H7 (cell line): ENCODE measurements at regions not wholly inside any gene's neighbourhood (a gene's known extent, or its start where the extent isn't known, plus 50 kb on each side); places are given as distances from the start of the nearest gene placed in this dataset.
"Not testable (repeated sequence)": the region's sequence is repeated elsewhere in the genome, so short reads cannot be mapped to it uniquely, and the experiment has no call there.

Source experiments
- DNase-seq: peaks from one replicate; pipeline ENCODE4 v3.0.0; 2012
- H3K27me3 ChIP-seq: 2 replicates; pipeline ENCODE4 v1.6.0; 2011; ENCODE audit warnings: mild to moderate bottlenecking, low read length; ENCODE audit not compliant: control insufficient read depth, insufficient read depth
- H3K36me3 ChIP-seq: replicated peaks from 2 replicates; pipeline ENCODE4 v1.5.1; 2011; ENCODE audit warnings: low read length; ENCODE audit not compliant: control insufficient read depth, insufficient read depth
- H3K4me3 ChIP-seq: 2 replicates; pipeline ENCODE4 v1.5.1; 2011; ENCODE audit warnings: low read depth, mild to moderate bottlenecking, control low read depth, low read length, moderate library complexity; ENCODE audit not compliant: insufficient read depth

DNA sequence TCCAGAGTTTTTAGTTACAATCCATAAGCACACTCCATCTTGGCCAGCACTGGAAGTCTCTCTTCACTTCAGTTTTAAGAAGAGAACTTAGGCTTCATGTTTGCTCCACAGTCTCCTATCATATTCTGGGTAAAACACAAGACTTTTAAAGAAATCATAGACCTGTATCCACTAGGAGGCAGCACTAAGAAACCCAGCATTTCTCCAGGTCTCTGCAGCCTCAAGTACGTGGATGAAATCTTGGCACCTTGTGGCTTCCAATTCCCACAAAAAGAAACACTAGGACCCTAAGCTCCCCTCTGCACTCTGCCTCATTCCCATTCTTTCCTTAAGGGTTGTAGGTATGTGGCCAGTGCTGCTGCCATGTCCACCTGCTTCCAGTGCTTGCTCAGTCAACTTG, 367.3 kb upstream of the CASK start:
- H3K4me3 ChIP-seq: no peak overlapping the region
- DNase-seq: peak; percentile 37

DNA sequence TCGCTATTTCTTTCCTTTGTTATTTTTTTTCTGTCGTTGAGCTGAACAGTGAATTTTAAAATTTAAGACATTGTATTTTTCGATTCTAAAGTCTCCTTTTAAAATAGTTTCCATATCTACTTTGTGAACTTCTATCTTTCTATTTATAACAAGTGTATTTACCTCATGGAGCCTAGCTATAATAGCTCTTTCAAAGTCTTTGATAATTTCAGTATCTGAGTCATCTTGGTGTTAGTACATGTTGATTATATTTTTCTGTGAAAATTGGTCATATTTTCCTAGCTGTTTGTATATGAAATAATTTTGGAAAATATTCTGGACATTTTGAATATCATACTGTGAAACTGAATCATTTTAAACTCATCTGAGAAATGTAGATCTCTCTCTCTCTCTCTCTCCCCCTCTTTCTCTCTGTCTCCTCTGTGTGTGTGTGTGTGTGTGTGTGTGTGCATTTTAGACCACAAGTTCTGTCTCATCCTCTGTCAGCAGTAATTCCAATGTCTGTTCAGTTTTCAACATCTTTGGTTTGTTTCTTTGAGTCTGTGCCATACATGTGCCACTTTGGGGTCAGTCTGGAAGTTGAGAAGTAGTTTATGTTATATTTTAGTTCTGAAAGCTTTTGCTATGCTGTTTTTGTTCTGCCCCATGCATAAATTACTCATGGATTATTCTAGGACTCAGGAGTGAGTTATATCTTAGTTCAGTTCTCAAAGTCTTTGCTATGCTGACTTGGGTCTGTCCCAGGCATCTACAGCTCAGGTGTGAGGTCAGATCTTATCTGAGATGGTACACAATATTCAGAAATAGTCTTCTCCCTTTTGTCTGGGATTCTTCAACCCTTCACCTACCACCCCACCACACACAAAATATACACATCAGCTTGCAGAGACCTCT, 366.4 kb upstream of the CASK start:
- no peaks in the 10 kb centered on the region for H3K27me3 ChIP-seq
- no peak for DNase-seq
- no peaks in the 10 kb centered on the region for H3K36me3 ChIP-seq
- H3K4me3 ChIP-seq: no peak overlapping the region

More for the DNA sequence above, 367.3 kb upstream of the CASK start:
- H3K27me3 ChIP-seq: no peaks in the 10 kb centered on the region
- no peaks in the 10 kb centered on the region for H3K36me3 ChIP-seq

DNA sequence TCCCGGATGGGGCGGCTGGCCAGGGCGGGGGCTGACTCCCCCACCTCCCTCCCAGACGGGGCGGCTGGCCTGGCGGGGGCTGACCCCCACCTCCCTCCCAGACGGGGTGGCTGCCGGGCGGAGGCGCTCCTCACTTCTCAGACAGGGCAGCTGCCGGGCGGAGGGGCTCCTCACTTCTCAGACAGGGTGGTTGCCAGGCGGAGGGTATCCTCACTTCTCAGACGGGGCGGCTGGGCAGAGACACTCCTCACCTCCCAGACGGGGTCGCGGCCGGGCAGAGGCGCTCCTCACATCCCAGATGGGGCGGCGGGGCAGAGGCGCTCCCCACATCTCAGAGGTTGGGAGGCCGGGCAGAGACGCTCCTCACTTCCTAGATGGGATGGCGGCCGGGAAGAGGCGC, 362.3 kb upstream of the CASK start:
- H3K27me3 ChIP-seq, DNase-seq, H3K36me3 ChIP-seq, H3K4me3 ChIP-seq: not testable (repeated sequence)

DNA sequence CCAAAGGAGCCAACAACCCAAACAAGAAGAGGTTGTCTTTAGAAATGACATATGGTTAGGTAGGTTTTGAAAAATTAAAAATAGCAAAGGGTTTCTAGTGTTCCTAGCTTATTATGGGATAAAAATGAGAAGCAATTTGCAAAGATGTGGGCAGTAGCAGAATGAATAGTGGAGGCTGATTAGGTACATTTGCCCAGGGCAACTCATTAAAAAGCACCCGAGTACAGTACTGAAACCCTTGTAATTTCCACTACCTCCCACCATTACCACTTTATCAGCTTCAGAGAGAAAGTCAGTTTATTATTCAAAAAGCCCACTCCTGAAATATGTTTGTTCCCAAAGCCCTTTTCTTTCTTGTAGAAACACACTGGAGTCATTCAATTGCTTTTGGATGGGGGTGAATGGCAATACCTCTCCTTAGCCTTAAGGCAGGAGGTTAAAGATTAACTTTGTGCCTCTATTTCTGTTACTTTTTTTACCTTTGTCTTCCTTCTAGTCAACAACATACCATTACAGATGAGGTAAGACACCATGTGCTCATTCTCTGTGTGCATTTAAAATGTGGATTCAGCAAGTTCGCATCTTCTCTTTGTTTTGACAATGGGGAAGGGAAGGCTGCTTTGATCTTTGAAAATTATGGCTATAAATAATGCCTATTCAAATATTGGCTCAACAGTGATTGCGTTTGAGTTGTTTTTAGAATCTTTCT, 353.8 kb upstream of the CASK start:
- H3K27me3 ChIP-seq: no peaks in the 10 kb centered on the region
- DNase-seq: no peak
- no peak overlapping the region for H3K4me3 ChIP-seq
- no peaks in the 10 kb centered on the region for H3K36me3 ChIP-seq

DNA sequence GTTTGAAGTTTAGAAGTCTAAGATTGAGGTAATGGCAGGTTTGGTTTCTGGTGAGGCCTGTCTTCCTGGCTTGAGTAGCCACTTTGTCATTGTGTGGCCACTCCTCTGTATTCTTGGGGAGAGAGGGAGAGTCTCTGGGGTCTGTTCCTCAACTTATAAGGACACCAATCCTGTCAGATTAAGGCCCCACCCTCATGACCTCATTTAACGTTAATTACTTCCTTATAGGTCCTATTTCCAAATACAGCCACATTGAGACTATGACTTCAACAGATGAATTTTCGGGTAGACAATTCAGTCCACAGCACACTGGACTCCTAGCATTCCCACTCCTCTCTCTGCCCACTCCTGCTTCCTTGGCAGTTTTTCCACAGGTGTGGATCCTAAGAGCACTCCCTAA, 350.8 kb upstream of the CASK start:
- H3K4me3 ChIP-seq: no peak overlapping the region
- no peak for DNase-seq
- no peaks in the 10 kb centered on the region for H3K36me3 ChIP-seq
- no peaks in the 10 kb centered on the region for H3K27me3 ChIP-seq

DNA sequence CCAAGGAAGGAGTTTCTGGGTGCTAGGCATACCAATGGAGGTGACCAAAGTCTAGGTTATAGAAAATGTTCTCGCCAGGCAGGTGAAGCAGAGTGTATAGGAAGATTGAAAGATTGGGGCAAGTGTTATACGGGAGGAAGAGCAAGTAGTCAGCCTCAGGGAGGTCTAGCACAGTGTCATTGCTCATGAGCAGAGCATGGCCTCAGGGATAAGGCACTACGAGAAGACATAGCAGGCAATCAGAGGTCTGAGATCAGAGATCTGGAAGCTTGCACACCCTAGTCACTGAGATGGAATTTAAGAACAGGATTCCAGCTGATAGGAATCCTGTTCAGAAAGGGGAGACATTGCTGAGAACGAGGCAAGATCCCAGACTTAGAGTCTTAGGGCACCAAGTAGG, 350.0 kb upstream of the CASK start:
- Histone ChIP-seq H3K27me3 (no peaks in the 10 kb centered on the region), H3K4me3 (no peak overlapping the region), H3K36me3 (no peaks in the 10 kb centered on the region)
- DNase-seq: no peak

DNA sequence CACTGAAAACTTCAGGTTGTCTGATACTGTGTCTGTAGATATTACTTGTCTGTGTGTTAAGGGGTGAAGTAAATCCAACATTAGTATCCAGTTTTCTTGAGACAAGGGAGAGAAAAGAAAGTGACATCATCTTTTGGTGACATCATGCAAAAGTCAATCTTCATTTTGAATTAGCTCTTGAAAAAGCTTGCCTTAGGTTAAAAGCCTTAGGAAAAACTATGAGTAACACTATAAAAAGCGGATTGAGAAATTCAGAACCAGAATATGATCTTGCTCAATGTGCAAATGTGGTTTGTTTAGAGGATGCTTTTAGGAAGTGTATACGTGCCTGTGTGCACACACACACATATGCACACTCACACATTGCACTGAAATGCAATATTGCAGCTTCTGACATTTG, 345.8 kb upstream of the CASK start:
- DNase-seq: no peak
- Histone ChIP-seq H3K4me3 (no peak overlapping the region), H3K36me3 (no peaks in the 10 kb centered on the region), H3K27me3 (no peaks in the 10 kb centered on the region)

DNA sequence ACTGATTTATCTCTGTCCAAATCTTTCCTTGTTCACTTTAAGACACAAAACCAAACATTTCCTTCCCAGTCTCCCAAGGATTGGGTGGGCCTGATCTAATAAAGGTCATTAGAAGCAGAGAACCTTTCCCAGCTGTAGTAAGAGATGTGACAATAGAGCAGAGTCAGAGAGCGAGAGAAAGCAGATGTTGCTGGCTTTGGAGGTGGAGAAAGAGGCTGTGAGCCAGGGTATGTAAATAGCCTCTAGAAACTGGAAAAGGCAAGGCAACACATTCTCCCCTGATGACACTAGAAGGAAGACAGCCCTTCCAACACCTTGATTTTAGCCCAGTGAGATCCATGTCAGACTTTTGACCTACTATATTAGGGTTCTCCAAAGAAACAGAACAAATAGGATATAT, 337.5 kb upstream of the CASK start:
- Histone ChIP-seq H3K36me3 (no peaks in the 10 kb centered on the region), H3K4me3 (no peak overlapping the region)
- no peak for DNase-seq

DNA sequence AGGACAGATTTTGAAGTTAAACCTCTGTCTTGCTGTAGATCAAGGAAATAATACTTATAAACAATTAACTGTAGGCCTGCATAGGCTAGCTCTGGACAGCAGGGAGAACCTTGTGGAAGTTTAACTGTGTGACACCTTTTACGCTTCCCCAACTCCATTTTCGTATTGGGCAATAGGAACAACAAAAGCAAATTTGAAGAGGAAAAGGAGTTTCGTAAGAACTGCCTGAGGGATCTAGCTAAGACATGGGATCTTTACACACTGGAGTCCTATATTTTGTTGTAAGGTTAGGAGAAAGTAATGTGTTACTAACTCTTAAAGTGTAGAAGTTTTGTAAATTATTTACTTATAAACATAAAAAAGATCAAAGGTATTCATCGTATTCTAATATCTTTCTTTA, 324.9 kb upstream of the CASK start:
- no peak for DNase-seq
- H3K4me3 ChIP-seq: no peak overlapping the region
- no peaks in the 10 kb centered on the region for H3K36me3 ChIP-seq
- no peaks in the 10 kb centered on the region for H3K27me3 ChIP-seq

More for the DNA sequence above, 337.5 kb upstream of the CASK start:
- no peaks in the 10 kb centered on the region for H3K27me3 ChIP-seq

DNA sequence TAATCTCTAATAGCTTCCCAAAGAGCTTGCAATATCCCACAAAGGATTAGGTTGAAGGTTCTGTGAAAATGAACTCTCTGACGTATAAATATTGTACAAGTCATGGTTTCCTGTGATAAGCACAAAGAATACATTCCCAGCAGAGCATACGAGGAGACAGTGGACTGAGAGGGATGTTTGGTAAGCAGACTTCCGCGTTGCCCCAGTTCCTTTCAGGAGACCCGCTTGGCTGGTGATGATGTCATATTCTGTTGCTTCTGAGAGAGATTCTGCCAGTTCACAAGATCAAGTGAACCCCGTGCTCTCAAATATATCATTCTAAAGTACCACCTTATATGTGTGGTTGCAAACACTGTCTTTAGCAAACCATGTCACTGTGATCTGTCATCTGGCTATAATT, 323.9 kb upstream of the CASK start:
- Histone ChIP-seq H3K4me3 (no peak overlapping the region), H3K36me3 (no peaks in the 10 kb centered on the region), H3K27me3 (no peaks in the 10 kb centered on the region)
- DNase-seq: no peak

DNA sequence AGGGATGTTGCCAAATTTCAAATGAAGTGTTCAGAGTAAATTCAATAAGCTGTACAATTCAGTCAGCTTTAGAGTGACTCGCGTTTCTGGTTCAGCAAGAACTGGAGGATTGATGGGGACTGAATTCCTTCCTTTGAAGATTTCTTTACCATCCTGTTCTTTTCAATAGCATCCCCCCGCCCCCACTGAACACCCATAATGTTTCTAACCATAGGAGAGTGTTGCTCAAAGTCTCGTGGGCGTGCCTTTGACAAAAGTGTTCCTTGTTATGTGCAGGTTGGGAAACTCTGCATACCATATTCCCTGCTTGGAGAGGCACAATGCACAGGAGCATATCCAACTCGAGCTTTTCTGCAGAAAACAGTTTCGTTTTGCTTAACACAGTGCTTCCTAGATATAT, 323.5 kb upstream of the CASK start:
- no peaks in the 10 kb centered on the region for H3K36me3 ChIP-seq
- no peaks in the 10 kb centered on the region for H3K27me3 ChIP-seq
- H3K4me3 ChIP-seq: no peak overlapping the region
- no peak for DNase-seq

DNA sequence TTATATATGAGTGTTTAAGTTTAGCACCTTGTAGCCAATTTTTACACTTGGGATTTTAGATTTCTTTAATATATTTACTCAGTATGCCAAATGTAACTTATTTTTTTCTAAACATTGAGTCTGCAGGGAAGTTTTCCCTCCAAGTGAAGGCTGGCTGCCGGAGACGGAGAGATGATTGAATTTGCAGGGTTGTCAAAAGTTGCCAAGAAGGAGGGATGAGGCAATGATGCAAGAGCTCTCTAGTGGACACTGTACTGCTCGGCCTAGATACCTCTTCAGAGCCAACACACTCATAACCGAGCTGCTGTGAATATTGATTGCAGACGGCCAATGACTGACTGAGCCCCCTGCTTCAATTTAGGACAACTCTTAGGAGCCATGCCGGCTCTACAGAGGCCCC, 318.6 kb upstream of the CASK start:
- Histone ChIP-seq H3K4me3 (no peak overlapping the region), H3K27me3 (no peaks in the 10 kb centered on the region), H3K36me3 (no peaks in the 10 kb centered on the region)
- no peak for DNase-seq

DNA sequence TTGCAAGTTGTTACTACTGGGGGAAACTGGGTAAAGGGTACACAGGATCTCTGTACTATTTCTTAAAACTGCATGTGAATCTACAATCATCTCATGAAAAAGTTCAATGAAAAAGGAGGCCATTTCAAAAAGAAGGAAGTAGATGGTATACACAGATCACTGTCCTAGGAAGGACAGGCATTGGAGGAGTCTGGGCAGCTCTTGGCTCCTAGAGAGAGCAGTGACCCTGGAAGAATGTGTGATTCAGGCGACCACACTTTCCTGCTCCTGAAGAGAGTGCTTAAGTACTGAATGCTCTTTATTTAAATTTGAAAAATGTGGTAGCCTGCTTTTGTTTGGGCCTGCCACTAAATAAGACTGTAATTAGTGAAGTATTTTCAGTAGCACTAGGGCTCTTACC, 318.1 kb upstream of the CASK start:
- H3K36me3 ChIP-seq: no peaks in the 10 kb centered on the region
- no peaks in the 10 kb centered on the region for H3K27me3 ChIP-seq
- no peak for DNase-seq
- H3K4me3 ChIP-seq: no peak overlapping the region

DNA sequence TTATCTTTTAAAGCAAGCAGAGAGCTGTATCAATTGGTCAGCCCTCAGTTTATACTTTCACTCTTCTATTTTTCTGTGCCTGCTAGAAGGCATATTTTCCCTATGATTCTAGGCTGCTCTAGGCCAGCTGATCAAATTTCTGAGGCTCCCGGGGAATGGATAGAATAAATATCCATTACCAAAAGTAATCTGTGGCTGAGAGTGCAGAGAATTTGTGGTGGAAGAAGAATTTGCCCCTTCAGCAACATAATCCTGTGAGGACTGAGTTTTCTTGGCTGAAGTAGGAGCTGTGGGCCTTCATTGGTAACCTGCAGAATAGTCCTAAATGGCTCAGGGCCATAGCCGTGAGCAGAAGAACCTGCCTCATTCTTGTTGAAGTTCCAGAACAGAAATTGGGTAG, 314.6 kb upstream of the CASK start:
- Histone ChIP-seq H3K27me3 (no peaks in the 10 kb centered on the region), H3K4me3 (no peak overlapping the region), H3K36me3 (no peaks in the 10 kb centered on the region)
- no peak for DNase-seq

DNA sequence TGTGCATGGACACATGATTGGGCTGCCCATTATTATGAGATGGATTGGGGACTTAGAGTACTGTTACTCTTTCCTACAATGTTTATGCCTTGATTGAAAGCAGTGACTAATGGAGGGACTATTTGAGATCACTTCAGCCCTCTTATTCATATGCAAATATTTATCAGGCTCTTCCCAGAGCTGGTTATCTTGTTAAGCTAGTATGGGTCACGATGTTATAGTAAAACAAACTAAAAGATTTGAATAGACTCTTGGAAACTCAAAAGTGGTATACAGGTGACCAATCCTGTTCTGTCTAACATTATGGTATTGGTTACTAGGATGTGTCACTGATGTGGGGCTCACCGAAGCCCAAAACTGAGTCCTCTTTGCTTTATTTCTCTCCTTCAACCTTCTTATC, 306.2 kb upstream of the CASK start:
- DNase-seq: peak; percentile 35
- Histone ChIP-seq H3K36me3 (no peaks in the 10 kb centered on the region), H3K4me3 (no peak overlapping the region), H3K27me3 (no peaks in the 10 kb centered on the region)
